ENCODE measurements at regions not wholly inside any gene's neighbourhood (a gene's known extent, or its start where the extent isn't known, plus 50 kb on each side); places are given as distances from the start of the nearest gene placed in this dataset.

GRCh38 chr6:54037277-54037779, 73.9 kb upstream of the MLIP start:
- Histone ChIP-seq H3K9me3 (ENCODE audit: low read length) (no peaks in the 10 kb centered on the region), H3K4me2 (ENCODE audit: low read length) (no peak overlapping the region), H3K4me3 (ENCODE audit: low read depth, low read length, poor library complexity, severe bottlenecking) (no peak overlapping the region), H3K27ac (ENCODE audit: low read depth, low read length, poor library complexity, severe bottlenecking) (no peak overlapping the region), H4K20me1 (ENCODE audit: insufficient read depth, low read length) (no peaks in the 10 kb centered on the region), H3K36me3 (ENCODE audit: insufficient read depth, low read length) (no peaks in the 10 kb centered on the region), H3K9me2 (ENCODE audit: insufficient read depth, low read length) (no peaks in the 10 kb centered on the region), H3K4me1 (ENCODE audit: insufficient read depth, low read length, poor library complexity, severe bottlenecking) (no peaks in the 10 kb centered on the region), H3K79me2 (ENCODE audit: insufficient read depth, low read depth, low read length) (no peaks in the 10 kb centered on the region), H2AFZ (ENCODE audit: low read length) (no peak overlapping the region)
- intact Hi-C loops (cut with micrococcal nuclease; ENCODE audit: unreplicated experiment) = no loop called here
- TF ChIP-seq CTCF (conservative IDR thresholded peaks at IDR 0.05; ENCODE audit: low read length) (no peak), EZH2phosphoT487 (IDR thresholded peaks at IDR 0.05; ENCODE audit: borderline replicate concordance, low read depth, low read length) (no peak)
- DNase-seq (ENCODE audit: low spot score) = no peak
- POLR2A ChIA-PET = no interaction called here
- CTCF ChIA-PET (ENCODE audit: unreplicated experiment) = no interaction called here
- BruUV-seq (replicated peaks) = no TSS peak

- H3K79me2 ChIP-seq (ENCODE audit: insufficient read depth, low read depth, low read length) = no peaks in the 10 kb centered on the region
- H3K4me2 ChIP-seq (ENCODE audit: low read length) = no peak overlapping the region
- ChIA-PET CTCF (ENCODE audit: unreplicated experiment) (no interaction called here), POLR2A (no interaction called here)
- no peak overlapping the region for H3K4me3 ChIP-seq (ENCODE audit: low read depth, low read length, poor library complexity, severe bottlenecking)
- TF ChIP-seq CTCF (conservative IDR thresholded peaks at IDR 0.05; ENCODE audit: low read length) (no peak), EZH2phosphoT487 (IDR thresholded peaks at IDR 0.05; ENCODE audit: borderline replicate concordance, low read depth, low read length) (no peak)
- H3K4me1 ChIP-seq (ENCODE audit: insufficient read depth, low read length, poor library complexity, severe bottlenecking) = no peaks in the 10 kb centered on the region
- no TSS peak for BruUV-seq (replicated peaks)
- H3K9me3 ChIP-seq (ENCODE audit: low read length) = no peaks in the 10 kb centered on the region
- no peaks in the 10 kb centered on the region for H3K9me2 ChIP-seq (ENCODE audit: insufficient read depth, low read length)
- no peak for DNase-seq (ENCODE audit: low spot score)
- H4K20me1 ChIP-seq (ENCODE audit: insufficient read depth, low read length) = no peaks in the 10 kb centered on the region
- intact Hi-C loops (cut with micrococcal nuclease; ENCODE audit: unreplicated experiment) = no loop called here
- no peak overlapping the region for H2AFZ ChIP-seq (ENCODE audit: low read length)
- no peaks in the 10 kb centered on the region for H3K36me3 ChIP-seq (ENCODE audit: insufficient read depth, low read length)
- no peak overlapping the region for H3K27ac ChIP-seq (ENCODE audit: low read depth, low read length, poor library complexity, severe bottlenecking)
These were observed 70.7 kb upstream of the MLIP start for GRCh38 chr6:54040545-54040944.

- Histone ChIP-seq H3K9me3 (ENCODE audit: low read length) (no peaks in the 10 kb centered on the region), H3K79me2 (ENCODE audit: insufficient read depth, low read depth, low read length) (no peaks in the 10 kb centered on the region), H3K9me2 (ENCODE audit: insufficient read depth, low read length) (no peaks in the 10 kb centered on the region), H4K20me1 (ENCODE audit: insufficient read depth, low read length) (no peaks in the 10 kb centered on the region), H3K4me2 (ENCODE audit: low read length) (no peak overlapping the region), H3K36me3 (ENCODE audit: insufficient read depth, low read length) (no peaks in the 10 kb centered on the region), H3K27ac (ENCODE audit: low read depth, low read length, poor library complexity, severe bottlenecking) (no peak overlapping the region), H2AFZ (ENCODE audit: low read length) (no peak overlapping the region), H3K4me1 (ENCODE audit: insufficient read depth, low read length, poor library complexity, severe bottlenecking) (no peaks in the 10 kb centered on the region), H3K4me3 (ENCODE audit: low read depth, low read length, poor library complexity, severe bottlenecking) (no peak overlapping the region)
- intact Hi-C loops (cut with micrococcal nuclease; ENCODE audit: unreplicated experiment) = no loop called here
- ChIA-PET CTCF (ENCODE audit: unreplicated experiment) (no interaction called here), POLR2A (no interaction called here)
- DNase-seq (ENCODE audit: low spot score) = no peak
- BruUV-seq (replicated peaks) = no TSS peak
- TF ChIP-seq EZH2phosphoT487 (IDR thresholded peaks at IDR 0.05; ENCODE audit: borderline replicate concordance, low read depth, low read length) (no peak), CTCF (conservative IDR thresholded peaks at IDR 0.05; ENCODE audit: low read length) (no peak)
These were observed 70.0 kb upstream of the MLIP start for GRCh38 chr6:54041239-54041638.
